ENCODE measurements at regions not wholly inside any gene's neighbourhood (a gene's known extent, or its start where the extent isn't known, plus 50 kb on each side); places are given as distances from the start of the nearest gene placed in this dataset.

GRCh38 chr15:75145027-75145841 lies 56.4 kb upstream of the C15orf39 start:
- Histone ChIP-seq H3K27ac (ENCODE audit: extremely low read depth, low read depth, low read length) (no peak overlapping the region), H3K9me3 (ENCODE audit: control insufficient read depth, insufficient read depth, low read depth, low read length) (no peaks in the 10 kb centered on the region)
- CTCF ChIA-PET, result interaction anchor here (0.6 kb wide), 1 partner anchor 80 kb away, joined by 3 read pairs; no protein-coding TSS in a partner anchor

GRCh38 chr15:75148280-75148679 lies 53.4 kb upstream of the C15orf39 start:
- ChIA-PET CTCF (interaction anchor here (0.8 kb wide), 1 partner anchor 17 kb away, joined by 3 read pairs; no protein-coding TSS in a partner anchor), POLR2A (interaction anchor here (0.6 kb wide), 1 partner anchor 61 kb away, joined by 4 read pairs; no protein-coding TSS in a partner anchor)
- Histone ChIP-seq H3K4me3 (ENCODE audit: low read depth, low read length) (no peak overlapping the region), H3K36me3 (ENCODE audit: control insufficient read depth in 2 of 2, insufficient read depth in 1 of 2, low read length in 2 of 2) (no peaks in the 10 kb centered on the region), H3K9me3 (ENCODE audit: control insufficient read depth, insufficient read depth, low read depth, low read length) (no peaks in the 10 kb centered on the region), H3K4me1 (ENCODE audit: control insufficient read depth, insufficient read depth, low read length) (0 out of 2 replicates have a peak, but pooled peaks cover 4% of the 10 kb centered on the region), H3K27ac (ENCODE audit: extremely low read depth, low read depth, low read length) (no peak overlapping the region)
- TF ChIP-seq ZNF514 (tag by site-specific recombination; IDR thresholded peaks at IDR 0.05) (no peak), SETDB1 (IDR thresholded peaks at IDR 0.05; ENCODE audit: insufficient read length, low read length) (peak; percentile 93), ZNF394 (tag by site-specific recombination; IDR thresholded peaks at IDR 0.05; ENCODE audit: borderline replicate concordance) (0 out of 2 replicates have a peak, but pooled peaks have one; percentile 16), ZNF214 (tag by site-specific recombination; IDR thresholded peaks at IDR 0.05; ENCODE audit: borderline replicate concordance) (0 out of 2 replicates have a peak, but pooled peaks have one; percentile 50), ZNF501 (tag by site-specific recombination; IDR thresholded peaks at IDR 0.05) (no peak), ZNF529 (tag by site-specific recombination; IDR thresholded peaks at IDR 0.05; ENCODE audit: insufficient replicate concordance) (peak; percentile 73), ZNF140 (tag by site-specific recombination; IDR thresholded peaks at IDR 0.05) (peak; percentile 17; the same call in 1 of the 2 replicates)

More at GRCh38 chr15:75145027-75145841, 56.4 kb upstream of the C15orf39 start:
- 0 out of 2 replicates have a peak, but pooled peaks cover 4% of the 10 kb centered on the region for H3K4me1 ChIP-seq (ENCODE audit: control insufficient read depth, insufficient read depth, low read length)
- H3K4me3 ChIP-seq (ENCODE audit: low read depth, low read length), result no peak overlapping the region
- POLR2A ChIA-PET, result interaction anchor here (1.0 kb wide), 1 partner anchor 56 kb away, joined by 4 read pairs; the partner anchor contains the start of gene C15orf39
- no peaks in the 10 kb centered on the region for H3K36me3 ChIP-seq (ENCODE audit: control insufficient read depth in 2 of 2, insufficient read depth in 1 of 2, low read length in 2 of 2)
- TF ChIP-seq ZNF777 (tag by site-specific recombination; IDR thresholded peaks at IDR 0.05; ENCODE audit: borderline replicate concordance), result no peak
- TF ChIP-seq ZNF423 (tag by site-specific recombination; IDR thresholded peaks at IDR 0.05), result no peak
- TF ChIP-seq CTCF (tag by site-specific recombination; IDR thresholded peaks at IDR 0.05), result no peak
- peak; percentile 53; the same call in 1 of the 2 replicates for TF ChIP-seq GLIS1 (tag by site-specific recombination; IDR thresholded peaks at IDR 0.05)
- no peak for TF ChIP-seq GLI4 (tag by site-specific recombination; IDR thresholded peaks at IDR 0.05)

GRCh38 chr15:75149867-75150709 lies 51.6 kb upstream of the C15orf39 start:
- CTCF ChIA-PET, result interaction anchor here (0.6 kb wide), 2 partner anchors 9 to 17 kb away, joined by 3 to 4 read pairs; no protein-coding TSS in a partner anchor
- POLR2A ChIA-PET, result interaction anchor here (0.6 to 2.3 kb wide), 2 partner anchors 51 to 63 kb away, joined by 5 to 15 read pairs; partner anchors contain the start of gene C15orf39
- 0 out of 2 replicates have a peak, but pooled peaks cover 4% of the 10 kb centered on the region for H3K4me1 ChIP-seq (ENCODE audit: control insufficient read depth, insufficient read depth, low read length)
- H3K36me3 ChIP-seq (ENCODE audit: control insufficient read depth in 2 of 2, insufficient read depth in 1 of 2, low read length in 2 of 2), result no peaks in the 10 kb centered on the region
- H3K27ac ChIP-seq (ENCODE audit: extremely low read depth, low read depth, low read length), result no peak overlapping the region
- H3K9me3 ChIP-seq (ENCODE audit: control insufficient read depth, insufficient read depth, low read depth, low read length), result no peaks in the 10 kb centered on the region
- H3K4me3 ChIP-seq (ENCODE audit: low read depth, low read length), result no peak overlapping the region
- TF ChIP-seq ZNF214 (tag by site-specific recombination; IDR thresholded peaks at IDR 0.05; ENCODE audit: borderline replicate concordance) (no peak), RBAK (tag by site-specific recombination; IDR thresholded peaks at IDR 0.05) (no peak), EGR2 (tag by site-specific recombination; IDR thresholded peaks at IDR 0.05; ENCODE audit: low read depth) (0 out of 2 replicates have a peak, but pooled peaks have one; percentile 27), TCF7L2 (IDR thresholded peaks at IDR 0.05; ENCODE audit: borderline replicate concordance, low read depth, low read length) (no peak), ZBTB17 (tag by site-specific recombination; IDR thresholded peaks at IDR 0.05) (peak; percentile 27; the same call in 1 of the 2 replicates), ZNF776 (tag by site-specific recombination; IDR thresholded peaks at IDR 0.05; ENCODE audit: borderline replicate concordance) (no peak), ZNF324 (tag by site-specific recombination; IDR thresholded peaks at IDR 0.05) (no peak), ZBTB20 (tag by site-specific recombination; IDR thresholded peaks at IDR 0.05) (peak; percentile 80), KLF7 (tag by site-specific recombination; IDR thresholded peaks at IDR 0.05; ENCODE audit: borderline replicate concordance) (0 out of 2 replicates have a peak, but pooled peaks have one; percentile 22), PRDM10 (tag by site-specific recombination; IDR thresholded peaks at IDR 0.05) (peak; percentile 24; the same call in 1 of the 2 replicates), SP2 (tag by site-specific recombination; IDR thresholded peaks at IDR 0.05) (peak; percentile 20; the same call in 1 of the 2 replicates), ZNF623 (tag by site-specific recombination; IDR thresholded peaks at IDR 0.05) (no peak)
